EH (cell line): ENCODE measurements at regions not wholly inside any gene's neighbourhood (a gene's known extent, or its start where the extent isn't known, plus 50 kb on each side); places are given as distances from the start of the nearest gene placed in this dataset.

Experiments used
- DNase-seq: peaks from one replicate; pipeline ENCODE4 v3.0.0-alpha.2; 2015; ENCODE audit warnings: low read depth

GRCh38 chr9:13648068-13648467, 368.6 kb upstream of the MPDZ start:
- no peak for DNase-seq

GRCh38 chr9:13646500-13647021, 367.1 kb upstream of the MPDZ start:
- DNase-seq = no peak

GRCh38 chr9:13645557-13645956, 366.1 kb upstream of the MPDZ start:
- no peak for DNase-seq

GRCh38 chr9:13644675-13645074, 365.2 kb upstream of the MPDZ start:
- DNase-seq = no peak

- DNase-seq = no peak
Observed at GRCh38 chr9:13642646-13643045, 363.2 kb upstream of the MPDZ start.

- DNase-seq = no peak
Observed at GRCh38 chr9:13629067-13629466, 349.6 kb upstream of the MPDZ start.

- no peak for DNase-seq
Observed at GRCh38 chr9:13628526-13628925, 349.0 kb upstream of the MPDZ start.

GRCh38 chr9:13627502-13627901, 348.0 kb upstream of the MPDZ start:
- DNase-seq = no peak

GRCh38 chr9:13627071-13627470, 347.6 kb upstream of the MPDZ start:
- no peak for DNase-seq

- DNase-seq = no peak
Observed at GRCh38 chr9:13626601-13627000, 347.1 kb upstream of the MPDZ start.

GRCh38 chr9:13621872-13622564, 342.5 kb upstream of the MPDZ start:
- no peak for DNase-seq

- no peak for DNase-seq
Observed at GRCh38 chr9:13616491-13617035, 337.1 kb upstream of the MPDZ start.

- DNase-seq = no peak
Observed at GRCh38 chr9:13615660-13616490, 336.4 kb upstream of the MPDZ start.

- DNase-seq = no peak
Observed at GRCh38 chr9:13614060-13614459, 334.6 kb upstream of the MPDZ start.

GRCh38 chr9:13613296-13613695, 333.8 kb upstream of the MPDZ start:
- DNase-seq = no peak

- DNase-seq = no peak
Observed at GRCh38 chr9:13608451-13608850, 329.0 kb upstream of the MPDZ start.

GRCh38 chr9:13607481-13608441, 328.3 kb upstream of the MPDZ start:
- no peak for DNase-seq

- no peak for DNase-seq
Observed at GRCh38 chr9:13606586-13606985, 327.1 kb upstream of the MPDZ start.

GRCh38 chr9:13603921-13604320, 324.4 kb upstream of the MPDZ start:
- DNase-seq = no peak

GRCh38 chr9:13598738-13599137, 319.2 kb upstream of the MPDZ start:
- no peak for DNase-seq

GRCh38 chr9:13597427-13597826, 317.9 kb upstream of the MPDZ start:
- DNase-seq = no peak

GRCh38 chr9:13597004-13597403, 317.5 kb upstream of the MPDZ start:
- no peak for DNase-seq
